Right ventricle myocardium superior (tissue), 1 donor: ENCODE measurements at regions not wholly inside any gene's neighbourhood (a gene's known extent, or its start where the extent isn't known, plus 50 kb on each side); places are given as distances from the start of the nearest gene placed in this dataset.
"Not testable (repeated sequence)": the region's sequence is repeated elsewhere in the genome, so short reads cannot be mapped to it uniquely, and the experiment has no call there.

Experiments
- ATAC-seq: fragments of 200-7000 bp; cut with Tn5 transposase; one replicate; pipeline ENCODE4 v1.9.1; 2020; ENCODE audit warnings: mild to moderate bottlenecking; ENCODE audit not compliant: poor library complexity
- DNase-seq: peaks from one replicate; pipeline ENCODE4 v3.0.0-alpha.2; 2020
- intact Hi-C: fragments of 100-400 bp; cut with DNase I; formaldehyde crosslinking; loops from one replicate; pipeline ENCODE4 v1.11.2; 2022
- donor health status: DM: no; HTN: yes; CAD: no; lungs with severe emphysema.

DNA sequence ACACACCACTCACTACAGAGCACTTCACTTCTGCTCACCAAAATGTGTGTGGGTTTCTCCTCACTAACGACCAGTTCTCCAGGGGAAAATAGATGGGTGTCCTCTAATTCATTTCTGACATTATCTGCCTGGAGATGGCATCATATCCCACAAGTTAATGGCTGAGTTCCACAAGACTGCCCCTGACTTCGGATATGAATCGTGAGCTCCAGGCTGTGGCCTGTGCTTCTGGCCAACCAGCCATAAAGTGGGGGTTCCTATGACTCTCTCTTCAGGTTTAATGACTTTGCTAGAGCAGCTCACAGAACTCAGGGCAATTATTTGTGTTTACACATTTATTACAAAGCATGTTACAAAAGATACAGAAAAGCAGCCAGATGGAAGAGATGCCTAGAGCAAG is 113.0 kb upstream of the SYT13 start:
- intact Hi-C loops: no loop called here
- DNase-seq: no peak
- no peak for ATAC-seq

DNA sequence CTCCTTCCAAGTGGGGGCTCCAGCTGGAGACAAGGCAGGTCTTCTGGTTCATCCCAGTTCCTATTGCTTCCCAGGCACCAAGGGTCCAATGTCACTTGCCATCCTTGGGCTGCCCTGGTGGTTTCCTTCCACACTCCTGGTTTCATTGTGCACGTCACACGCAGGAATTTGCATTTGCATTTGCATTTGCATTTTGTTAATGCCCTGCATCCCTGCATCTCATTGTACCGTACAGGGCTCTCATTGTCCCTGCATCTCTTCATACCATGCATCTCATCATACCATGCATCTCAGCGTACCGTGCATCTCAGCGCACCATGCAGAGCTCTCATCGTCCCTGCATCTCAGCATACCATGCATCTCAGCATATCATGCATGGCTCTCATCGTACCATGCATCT is 112.2 kb upstream of the SYT13 start:
- intact Hi-C loops: no loop called here
- no peak for DNase-seq
- ATAC-seq: no peak

DNA sequence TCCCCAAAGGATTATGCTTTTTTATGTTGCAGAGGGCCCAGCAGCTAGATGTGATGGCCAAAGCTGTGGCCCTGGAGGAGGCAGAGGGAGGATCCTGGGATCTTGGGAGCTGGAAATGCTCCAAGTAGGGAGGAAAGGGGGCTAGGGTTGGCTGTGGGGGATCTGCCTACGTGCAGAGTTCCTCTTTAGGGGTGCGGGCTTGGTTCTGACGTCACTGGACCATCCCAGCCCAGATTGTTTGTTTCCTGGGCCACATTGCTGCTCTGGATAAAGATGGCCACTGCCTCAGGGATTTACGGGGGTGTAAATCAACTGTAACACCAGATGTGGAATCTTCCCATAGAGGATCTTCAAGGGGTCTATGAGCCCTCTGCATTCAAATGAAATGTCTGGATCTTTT is 110.3 kb upstream of the SYT13 start:
- ATAC-seq (no peak), DNase-seq (no peak)
- intact Hi-C loops: no loop called here

DNA sequence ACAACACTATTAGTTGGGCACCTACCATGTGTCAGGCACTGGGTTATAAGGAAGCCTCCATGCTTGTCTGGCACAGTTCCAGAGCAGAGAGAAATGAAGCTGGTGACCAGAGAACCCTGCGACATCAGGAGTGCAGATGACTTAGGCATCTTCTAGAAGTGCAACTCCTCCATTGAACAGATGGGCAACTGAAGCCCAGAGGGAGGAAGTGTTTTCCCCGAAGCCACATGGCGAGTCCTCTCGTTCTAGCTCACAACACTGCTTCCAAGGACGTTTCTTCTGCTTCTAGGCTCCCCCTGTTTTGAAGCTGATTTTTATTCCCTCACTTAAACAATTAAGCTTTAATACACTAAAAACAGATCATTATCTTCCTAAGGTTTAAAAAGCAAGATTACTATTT is 109.8 kb upstream of the SYT13 start:
- DNase-seq: no peak
- intact Hi-C loops: no loop called here
- no peak for ATAC-seq

DNA sequence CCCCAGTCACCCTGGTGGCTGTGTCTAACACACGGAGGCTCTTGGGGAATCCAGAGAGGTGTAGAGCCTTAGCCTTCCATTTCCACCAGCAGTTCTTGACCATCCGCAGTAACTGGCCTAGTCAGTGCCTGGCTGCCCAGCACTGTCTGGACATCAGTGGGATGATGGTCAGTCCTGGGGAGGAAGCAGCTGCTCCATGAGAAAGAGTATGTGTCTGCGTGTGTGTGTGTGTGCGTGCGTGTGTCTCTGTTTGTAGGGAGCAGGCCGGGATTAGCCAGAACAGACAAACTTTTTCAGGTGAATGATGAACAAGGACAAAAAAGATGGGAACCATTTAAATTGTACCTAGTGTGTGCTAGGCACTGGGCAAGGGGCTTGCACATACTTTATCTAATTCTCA is 109.3 kb upstream of the SYT13 start:
- intact Hi-C loops: no loop called here
- no peak for DNase-seq

DNA sequence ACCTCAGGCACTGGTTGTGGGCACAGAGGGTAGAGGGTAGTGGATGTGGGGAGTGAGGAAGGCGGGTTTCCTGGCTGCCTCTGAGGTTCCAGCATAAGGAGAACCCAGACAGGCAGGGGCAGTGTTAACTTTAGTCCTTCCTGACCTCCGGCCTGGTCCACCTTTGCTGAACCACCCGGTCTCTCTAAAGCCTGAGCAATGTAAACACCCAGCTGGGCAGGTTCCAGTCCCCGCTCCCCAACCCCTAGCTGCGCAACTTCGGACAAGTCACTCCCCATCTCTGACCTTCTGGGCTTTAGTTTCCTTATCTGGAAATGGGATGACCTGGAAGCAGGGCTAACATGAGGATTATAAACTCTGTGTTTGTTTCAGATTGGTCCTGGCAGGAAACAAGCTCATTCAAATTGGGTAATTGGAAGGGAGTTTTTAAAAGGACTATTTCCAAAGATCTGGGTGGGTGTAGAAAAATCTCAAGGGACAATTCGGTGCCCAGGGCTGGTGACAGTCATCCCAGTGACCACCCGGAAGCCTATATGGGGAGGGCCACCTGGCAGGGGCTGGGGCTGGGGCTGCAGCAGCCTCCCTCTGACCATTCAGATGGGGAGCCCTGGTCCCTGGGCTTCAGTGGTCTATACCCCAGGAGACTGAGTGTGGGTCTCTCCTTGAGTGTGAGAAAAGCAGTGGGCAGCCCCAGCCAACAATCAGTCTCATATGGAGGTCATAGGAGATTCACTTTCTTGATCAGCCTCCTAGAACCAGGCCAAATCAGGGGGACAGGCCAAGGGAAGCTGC is 108.3 kb upstream of the SYT13 start:
- DNase-seq: no peak
- ATAC-seq: no peak
- intact Hi-C loops: no loop called here

More for the DNA sequence above, 109.3 kb upstream of the SYT13 start:
- no peak for ATAC-seq

DNA sequence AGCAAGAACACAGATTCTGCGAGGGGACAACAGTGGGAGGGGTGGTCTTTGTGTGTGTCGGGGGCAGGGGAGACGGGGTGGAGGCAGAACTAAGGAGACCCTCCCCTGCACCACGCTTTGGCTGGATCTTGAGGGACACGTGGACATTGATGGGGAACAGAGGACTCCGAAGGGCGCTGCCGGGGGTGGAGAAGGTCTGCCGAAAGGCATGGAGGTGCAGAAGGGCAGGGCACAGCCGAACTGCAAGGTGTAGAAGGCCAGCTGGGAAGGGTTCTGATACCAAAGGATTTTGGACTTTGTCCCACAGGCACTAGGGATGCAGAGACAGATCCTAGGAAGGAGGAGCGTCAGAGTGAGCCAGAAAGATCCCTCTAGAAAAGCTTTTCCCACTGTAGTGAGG is 107.7 kb upstream of the SYT13 start:
- ATAC-seq (no peak), DNase-seq (no peak)
- intact Hi-C loops: no loop called here

DNA sequence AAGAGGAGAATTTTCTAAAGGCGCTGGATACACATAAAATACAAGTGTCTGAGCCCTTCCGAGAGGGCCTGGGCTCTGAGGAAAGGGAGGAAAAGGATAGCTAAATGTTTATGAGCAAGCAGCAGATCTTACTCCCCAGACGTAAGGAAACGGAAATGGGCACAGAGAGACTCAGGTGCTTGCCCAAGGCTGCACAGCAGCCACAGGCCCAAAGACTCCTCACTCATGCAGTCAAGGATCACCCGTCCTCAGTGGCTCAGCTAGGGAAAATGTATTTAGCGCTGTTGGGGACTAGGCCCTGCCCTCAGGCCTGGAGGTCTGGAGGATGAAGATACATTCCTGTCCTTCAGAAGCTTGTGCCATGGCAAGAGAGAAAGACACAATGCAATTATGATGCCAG is 107.2 kb upstream of the SYT13 start:
- no peak for ATAC-seq
- intact Hi-C loops: no loop called here

DNA sequence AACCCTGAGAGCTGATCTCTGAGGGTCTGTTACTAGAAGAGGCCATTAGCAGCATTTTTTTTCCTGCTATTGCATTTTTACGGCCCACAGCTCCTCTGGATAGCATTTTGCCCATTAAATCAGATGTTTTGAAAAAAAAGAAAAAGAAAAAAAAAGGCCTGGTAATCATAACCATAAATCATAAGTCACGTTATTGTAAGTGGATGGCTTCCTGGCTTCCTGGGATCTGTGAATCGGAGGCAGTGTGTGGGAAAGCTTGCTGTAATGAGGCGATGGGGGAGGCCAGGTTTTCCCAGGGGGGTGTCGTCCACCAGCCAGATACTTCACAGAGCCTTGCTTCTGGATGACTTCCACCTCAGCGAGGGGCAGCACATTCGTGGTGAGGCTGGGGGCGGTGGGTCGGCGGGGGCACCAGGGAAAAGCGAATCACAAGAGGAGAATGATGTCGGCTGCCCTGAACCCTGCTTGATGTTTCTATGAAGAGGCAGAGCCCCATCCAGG is 106.5 kb upstream of the SYT13 start:
- no peak for DNase-seq
- intact Hi-C loops: no loop called here

More for the DNA sequence above, 107.2 kb upstream of the SYT13 start:
- DNase-seq: no peak

DNA sequence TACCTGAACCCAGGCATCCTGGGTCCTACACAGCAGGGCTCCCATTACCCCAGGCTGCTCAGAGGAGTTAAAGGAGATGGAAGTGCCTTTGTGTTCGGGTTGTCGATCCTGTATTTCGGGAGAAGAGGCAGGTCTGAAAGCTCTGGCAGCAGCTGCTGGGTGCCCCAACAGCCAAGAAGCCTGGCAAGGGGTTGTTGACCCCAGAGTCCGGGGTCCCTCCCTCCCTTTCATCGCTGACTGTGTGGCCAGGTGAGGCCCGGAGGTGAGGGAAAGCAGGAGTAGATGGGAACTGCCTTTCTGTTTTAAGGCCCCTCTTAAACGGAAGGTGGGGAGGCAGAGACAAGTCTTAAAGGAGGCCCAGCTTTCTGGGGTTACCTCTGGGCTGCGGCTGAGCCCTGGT is 106.0 kb upstream of the SYT13 start:
- no peak for DNase-seq
- ATAC-seq: no peak
- intact Hi-C loops: no loop called here

More for the DNA sequence above, 106.5 kb upstream of the SYT13 start:
- ATAC-seq: no peak

DNA sequence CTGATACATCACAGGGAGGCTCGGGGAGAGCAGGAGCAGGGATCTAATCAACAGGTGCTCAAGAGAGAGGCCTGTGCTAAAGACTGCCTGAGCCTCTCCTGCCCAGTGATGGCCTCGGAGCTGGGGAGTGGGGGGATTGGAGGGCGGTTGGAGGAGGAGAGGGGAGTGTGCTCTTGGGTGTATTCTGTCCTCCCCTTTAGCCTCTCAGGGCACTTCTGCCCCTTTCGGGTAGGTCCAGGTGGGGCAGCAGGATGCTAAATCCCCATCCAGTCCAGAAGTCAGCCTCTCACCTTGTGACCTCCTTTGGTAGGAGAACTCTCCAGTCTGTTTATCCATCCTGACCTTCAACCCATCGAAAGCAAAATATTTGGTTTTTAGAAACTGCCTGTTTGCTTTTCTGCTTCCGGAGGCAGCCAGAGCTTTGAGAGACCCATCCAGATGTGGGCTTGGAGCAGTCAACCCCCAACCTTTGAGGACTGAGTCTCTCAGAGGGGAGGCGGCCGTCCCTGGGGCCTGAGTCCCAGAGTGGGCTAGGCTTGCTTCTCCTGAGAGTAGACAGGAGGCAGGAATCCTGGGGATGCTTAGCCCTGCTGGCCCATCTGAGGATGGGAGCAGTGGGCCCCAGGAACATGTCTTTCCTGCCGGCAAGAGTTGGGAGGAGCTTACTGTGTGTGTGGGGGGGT is 105.2 kb upstream of the SYT13 start:
- DNase-seq (no peak), ATAC-seq (no peak)
- intact Hi-C loops: no loop called here

DNA sequence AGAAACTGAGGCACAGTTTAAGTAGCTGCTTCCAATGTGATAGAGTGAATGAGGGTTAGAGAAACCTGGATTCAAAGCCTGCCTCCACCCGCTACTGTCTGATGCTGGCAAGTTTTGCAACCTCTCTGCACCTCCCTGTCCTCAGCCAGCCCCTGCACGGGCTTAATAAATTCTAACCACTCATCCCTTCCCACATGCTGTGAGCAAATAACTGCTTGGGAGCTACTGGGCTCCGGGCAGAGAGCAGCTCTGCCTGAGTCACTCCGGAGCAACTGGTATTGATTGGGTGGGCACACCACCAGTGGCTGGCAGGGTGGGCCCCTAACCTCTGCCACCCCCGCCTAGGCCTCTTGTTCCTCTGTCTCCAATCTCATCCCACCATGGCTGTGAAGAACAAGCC is 104.3 kb upstream of the SYT13 start:
- no peak for DNase-seq
- ATAC-seq: no peak
- intact Hi-C loops: no loop called here

DNA sequence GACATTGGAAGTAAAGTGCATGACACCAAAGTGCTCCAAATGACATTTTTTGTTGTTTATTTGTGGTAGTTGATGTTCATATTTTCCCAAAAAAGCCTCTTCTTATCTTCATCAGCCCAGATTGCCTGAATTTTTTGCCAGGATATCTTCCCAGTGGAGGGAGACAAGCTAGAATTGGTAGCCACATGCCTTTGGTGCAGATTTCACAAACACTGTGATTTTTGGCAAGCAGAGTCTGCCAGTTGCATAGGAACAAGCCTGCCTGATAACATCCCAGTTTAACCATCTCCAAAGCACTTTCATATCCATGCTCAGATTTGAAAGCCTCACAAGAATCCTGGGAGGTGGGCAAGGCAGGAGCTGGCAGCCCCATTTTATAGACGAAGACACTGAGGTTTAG is 102.3 kb upstream of the SYT13 start:
- intact Hi-C loops: no loop called here
- no peak for DNase-seq
- ATAC-seq: no peak

DNA sequence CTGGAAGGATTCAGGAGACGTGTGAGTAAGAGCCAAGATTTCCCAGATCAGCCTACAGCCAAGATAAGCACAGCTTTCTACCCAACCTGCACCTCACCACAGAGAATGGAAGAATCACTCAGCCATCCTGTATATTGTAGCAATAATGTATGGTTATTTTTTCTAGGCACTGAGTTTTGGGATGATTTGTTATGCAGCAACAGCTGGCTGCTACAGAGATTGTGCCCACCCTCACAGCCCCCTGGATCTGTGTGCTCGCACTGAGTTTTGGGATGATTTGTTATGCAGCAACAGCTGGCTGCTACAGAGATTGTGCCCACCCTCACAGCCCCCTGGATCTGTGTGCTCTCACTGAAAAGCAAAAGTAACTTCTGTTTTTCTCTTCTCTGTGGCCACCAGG is 101.7 kb upstream of the SYT13 start:
- DNase-seq, intact Hi-C loops, ATAC-seq: not testable (repeated sequence)

DNA sequence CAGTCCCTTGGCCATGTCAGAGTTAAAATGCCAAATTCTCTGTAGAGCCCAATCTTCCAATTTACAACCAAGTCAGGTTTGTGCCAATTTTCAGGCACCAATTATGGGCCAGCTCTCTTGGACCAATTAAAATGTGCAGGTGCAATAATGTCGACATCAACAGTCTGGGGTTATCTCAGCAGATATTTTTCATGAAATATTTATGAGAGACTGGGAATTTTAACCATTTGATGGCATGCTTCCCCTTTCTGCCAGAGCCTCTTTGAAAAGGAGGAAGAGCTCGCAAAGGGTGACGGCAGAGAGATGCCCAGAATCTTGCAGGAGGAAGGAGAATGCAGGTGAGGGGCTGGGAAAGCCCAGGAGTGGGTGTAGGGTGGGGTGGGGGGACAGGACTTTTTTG is 100.8 kb upstream of the SYT13 start:
- no peak for DNase-seq
- intact Hi-C loops: no loop called here
- ATAC-seq: no peak

DNA sequence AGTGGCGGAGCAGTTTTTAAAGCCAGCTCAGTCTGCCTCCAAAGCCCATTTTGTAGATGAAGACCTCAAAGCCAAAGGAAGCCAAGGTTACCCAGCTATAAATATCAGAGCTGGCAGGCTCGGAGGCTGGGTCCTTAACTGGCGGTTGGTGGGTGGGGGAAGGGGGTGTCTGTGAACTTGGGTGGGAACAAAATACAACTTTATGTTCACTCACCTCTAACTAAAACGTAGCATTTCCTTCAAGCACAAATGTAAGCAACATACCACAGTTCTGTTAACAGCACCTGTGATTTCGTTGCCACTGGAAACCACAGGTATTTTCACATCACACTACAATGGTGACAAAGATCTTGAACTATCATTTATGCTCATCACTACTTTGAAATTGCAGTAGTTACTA is 99.7 kb upstream of the SYT13 start:
- DNase-seq: no peak
- ATAC-seq: no peak
- intact Hi-C loops: no loop called here

DNA sequence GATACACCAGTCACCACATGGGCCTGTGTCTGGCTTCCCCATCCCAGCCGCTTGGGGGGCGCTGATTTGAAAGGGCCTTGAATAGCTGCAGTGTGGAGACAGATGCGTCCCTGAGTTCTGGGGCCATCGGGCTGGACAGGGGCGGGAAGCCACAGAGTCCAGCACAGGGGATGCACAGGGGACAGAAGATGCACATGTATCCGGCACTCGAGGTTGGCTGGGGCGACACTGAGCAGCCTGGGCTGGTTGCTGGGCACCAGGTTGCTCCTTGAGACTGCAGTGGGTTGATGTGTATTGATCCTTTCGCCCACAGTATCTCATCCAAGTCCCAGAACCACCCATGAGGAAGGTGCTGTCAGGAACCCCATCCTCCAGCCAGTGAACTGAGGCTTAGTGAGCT is 99.3 kb upstream of the SYT13 start:
- ATAC-seq (no peak), DNase-seq (no peak)
- intact Hi-C loops: no loop called here

DNA sequence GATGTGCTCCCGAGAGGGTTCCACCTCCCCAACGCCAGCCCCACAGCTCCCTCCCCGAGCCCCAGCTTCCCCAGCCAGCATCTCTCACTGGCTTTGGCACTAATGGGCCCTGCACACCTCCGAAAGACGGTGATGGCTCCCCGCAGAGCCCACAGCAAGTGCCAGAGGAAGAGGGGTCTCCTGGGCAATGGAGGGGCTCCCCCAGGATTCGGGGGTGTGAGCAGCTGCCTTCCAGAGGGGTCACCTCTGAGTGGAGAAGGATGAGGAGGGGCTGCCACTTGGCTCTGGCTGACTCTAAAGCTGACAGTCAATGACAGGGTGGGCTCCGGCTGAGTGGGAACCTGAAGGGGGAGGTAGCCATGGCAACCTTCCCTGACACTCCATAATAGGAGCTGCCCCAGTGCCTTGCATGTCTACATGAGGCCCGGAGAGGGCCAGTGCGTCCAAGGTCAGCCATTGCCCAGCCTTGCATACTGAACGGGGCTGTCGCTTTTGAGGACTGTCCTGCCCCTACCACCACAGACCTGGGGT is 98.6 kb upstream of the SYT13 start:
- intact Hi-C loops: no loop called here
- DNase-seq (no peak), ATAC-seq (no peak)

DNA sequence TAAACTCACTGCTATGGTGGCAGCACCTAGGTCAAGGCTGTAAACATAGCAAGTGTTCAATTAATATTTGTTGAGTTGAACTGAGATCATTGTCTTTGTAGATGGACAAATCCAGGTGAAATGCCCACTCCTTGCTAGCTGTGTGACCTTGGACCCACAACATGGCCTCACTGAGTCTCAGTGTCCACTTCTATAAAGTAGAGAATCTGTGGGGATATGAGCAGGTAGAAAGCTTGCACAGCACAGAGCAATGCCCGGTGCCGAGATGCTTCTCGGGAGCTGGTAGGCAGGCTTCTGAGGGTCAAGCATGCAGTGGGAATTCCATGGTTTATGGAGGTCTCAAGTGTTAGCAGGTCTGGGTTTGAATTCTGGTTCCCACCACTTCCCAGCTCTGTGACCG is 97.9 kb upstream of the SYT13 start:
- no peak for DNase-seq
- ATAC-seq: no peak
- intact Hi-C loops: no loop called here

DNA sequence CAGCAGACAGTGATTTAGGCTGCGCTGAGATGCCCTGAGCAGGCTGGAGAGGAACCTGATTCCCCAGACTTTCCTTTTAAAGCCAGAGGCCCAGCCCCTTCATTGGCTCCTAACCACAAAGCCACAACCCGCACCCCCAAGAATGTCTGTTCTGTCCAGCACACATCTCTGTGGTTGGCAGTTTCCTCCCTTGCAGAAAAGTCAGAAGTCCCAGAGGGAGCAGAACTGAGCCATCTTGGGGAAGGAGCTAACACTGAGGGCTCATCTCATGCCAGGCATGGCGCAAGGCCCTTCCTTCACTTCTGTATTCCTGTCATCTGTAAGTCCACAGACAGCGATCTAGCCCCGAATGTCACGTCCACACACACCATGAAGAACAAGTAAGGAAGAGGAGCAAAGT is 97.1 kb upstream of the SYT13 start:
- DNase-seq (no peak), ATAC-seq (no peak)
- intact Hi-C loops: no loop called here
